22Rv1 (cell line): ENCODE measurements at regions not wholly inside any gene's neighbourhood (a gene's known extent, or its start where the extent isn't known, plus 50 kb on each side); places are given as distances from the start of the nearest gene placed in this dataset.

Experiments used
- H3K27ac ChIP-seq: fragments of 450-650 bp; 2 replicates; pipeline ENCODE4 v1.5.1; 2017
- CTCF ChIP-seq: fragments of 450-650 bp; IDR thresholded peaks from 2 replicates; pipeline ENCODE4 v1.5.1; 2017; ENCODE audit warnings: mild to moderate bottlenecking
- ZFX ChIP-seq: fragments of 450-650 bp; IDR thresholded peaks from 2 replicates; pipeline ENCODE4 v1.6.1; 2017; ENCODE audit warnings: antibody characterized with exemption, borderline replicate concordance

GRCh38 chr12:91968777-91969171, 176.9 kb downstream of the BTG1 start:
- TF ChIP-seq ZFX (no peak), CTCF (no peak)
- H3K27ac ChIP-seq: no peak overlapping the region

- no peak overlapping the region for H3K27ac ChIP-seq
- no peak for TF ChIP-seq ZFX
- TF ChIP-seq CTCF: no peak
Observed at GRCh38 chr12:91968076-91968776, 177.4 kb downstream of the BTG1 start.

GRCh38 chr12:91967590-91967989, 178.1 kb downstream of the BTG1 start:
- H3K27ac ChIP-seq: no peak overlapping the region
- TF ChIP-seq CTCF: no peak
- TF ChIP-seq ZFX: no peak

- no peak for TF ChIP-seq ZFX
- TF ChIP-seq CTCF: no peak
- H3K27ac ChIP-seq: no peak overlapping the region
Observed at GRCh38 chr12:91965781-91966180, 179.9 kb downstream of the BTG1 start.

GRCh38 chr12:91964501-91964900, 181.1 kb downstream of the BTG1 start:
- TF ChIP-seq ZFX: no peak
- no peak for TF ChIP-seq CTCF
- H3K27ac ChIP-seq: no peak overlapping the region

GRCh38 chr12:91959220-91959619, 186.4 kb downstream of the BTG1 start:
- no peak for TF ChIP-seq CTCF
- no peak for TF ChIP-seq ZFX
- H3K27ac ChIP-seq: no peak overlapping the region

GRCh38 chr12:91958816-91959215, 186.8 kb downstream of the BTG1 start:
- TF ChIP-seq CTCF: no peak
- TF ChIP-seq ZFX: no peak
- no peak overlapping the region for H3K27ac ChIP-seq
